ENCODE measurements at regions not wholly inside any gene's neighbourhood (a gene's known extent, or its start where the extent isn't known, plus 50 kb on each side); places are given as distances from the start of the nearest gene placed in this dataset.
"Not testable (repeated sequence)": the region's sequence is repeated elsewhere in the genome, so short reads cannot be mapped to it uniquely, and the experiment has no call there.

DNA sequence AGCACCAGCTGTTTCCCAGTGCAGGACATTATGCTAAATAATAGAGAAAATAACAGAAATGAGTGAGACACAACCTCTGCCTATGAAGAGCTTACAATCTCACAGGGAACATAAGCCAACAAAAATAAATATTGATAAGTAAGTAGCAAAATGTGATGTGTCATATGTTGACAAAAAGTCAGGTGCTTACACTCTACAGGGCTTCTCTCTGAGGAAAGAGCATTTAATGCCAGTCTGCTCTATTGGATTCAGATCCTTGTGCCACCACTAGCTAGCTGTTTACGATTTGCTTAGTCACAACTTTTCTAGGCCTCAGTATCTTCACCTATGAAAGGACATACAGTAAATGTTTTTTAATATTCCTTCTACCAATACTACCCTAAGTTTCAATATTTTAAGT, 500.9 kb upstream of the NAALADL2 start:
- TF ChIP-seq, protein P1, sequence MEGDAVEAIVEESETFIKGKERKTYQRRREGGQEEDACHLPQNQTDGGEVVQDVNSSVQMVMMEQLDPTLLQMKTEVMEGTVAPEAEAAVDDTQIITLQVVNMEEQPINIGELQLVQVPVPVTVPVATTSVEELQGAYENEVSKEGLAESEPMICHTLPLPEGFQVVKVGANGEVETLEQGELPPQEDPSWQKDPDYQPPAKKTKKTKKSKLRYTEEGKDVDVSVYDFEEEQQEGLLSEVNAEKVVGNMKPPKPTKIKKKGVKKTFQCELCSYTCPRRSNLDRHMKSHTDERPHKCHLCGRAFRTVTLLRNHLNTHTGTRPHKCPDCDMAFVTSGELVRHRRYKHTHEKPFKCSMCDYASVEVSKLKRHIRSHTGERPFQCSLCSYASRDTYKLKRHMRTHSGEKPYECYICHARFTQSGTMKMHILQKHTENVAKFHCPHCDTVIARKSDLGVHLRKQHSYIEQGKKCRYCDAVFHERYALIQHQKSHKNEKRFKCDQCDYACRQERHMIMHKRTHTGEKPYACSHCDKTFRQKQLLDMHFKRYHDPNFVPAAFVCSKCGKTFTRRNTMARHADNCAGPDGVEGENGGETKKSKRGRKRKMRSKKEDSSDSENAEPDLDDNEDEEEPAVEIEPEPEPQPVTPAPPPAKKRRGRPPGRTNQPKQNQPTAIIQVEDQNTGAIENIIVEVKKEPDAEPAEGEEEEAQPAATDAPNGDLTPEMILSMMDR (conservative IDR thresholded peaks at IDR 0.05), result no peak
- Mint-ChIP-seq H3K9me3 (no peaks in the 10 kb centered on the region), H3K27ac (no peak overlapping the region), H3K4me1 (ENCODE audit: unreplicated experiment) (peaks cover 5% of the 10 kb centered on the region), H3K36me3 (no peaks in the 10 kb centered on the region), H3K27me3 (no peaks in the 10 kb centered on the region), H3K4me3 (no peak overlapping the region)
- DNase-seq (ENCODE audit: extremely low spot score, unreplicated experiment), result no peak

DNA sequence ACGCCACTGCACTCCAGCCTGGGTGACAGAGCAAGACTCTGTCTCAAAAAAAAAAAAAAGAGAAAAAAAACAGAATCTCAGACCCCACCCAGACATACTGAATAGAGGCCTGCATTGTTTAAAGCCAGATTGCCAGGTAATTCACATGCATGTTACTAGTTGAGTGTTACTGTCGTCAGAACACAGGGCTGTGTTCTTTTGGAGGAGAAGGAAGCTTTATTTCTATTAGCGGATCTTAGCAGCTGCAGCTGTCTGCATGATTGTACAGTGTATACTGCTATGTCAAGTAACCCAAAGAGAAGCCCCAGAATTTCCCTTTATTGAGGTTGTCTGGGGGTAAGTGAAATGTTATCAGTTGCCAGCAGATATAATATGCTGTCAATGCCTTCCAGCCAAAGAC, 496.6 kb upstream of the NAALADL2 start:
- TF ChIP-seq, protein P1 (conservative IDR thresholded peaks at IDR 0.05), result no peak
- H3K4me3 Mint-ChIP-seq, result no peak overlapping the region
- no peaks in the 10 kb centered on the region for H3K9me3 Mint-ChIP-seq
- no peaks in the 10 kb centered on the region for H3K27me3 Mint-ChIP-seq
- no peak for DNase-seq (ENCODE audit: extremely low spot score, unreplicated experiment)
- no peak overlapping the region for H3K27ac Mint-ChIP-seq
- peaks cover 5% of the 10 kb centered on the region for H3K4me1 Mint-ChIP-seq (ENCODE audit: unreplicated experiment)
- no peaks in the 10 kb centered on the region for H3K36me3 Mint-ChIP-seq

DNA sequence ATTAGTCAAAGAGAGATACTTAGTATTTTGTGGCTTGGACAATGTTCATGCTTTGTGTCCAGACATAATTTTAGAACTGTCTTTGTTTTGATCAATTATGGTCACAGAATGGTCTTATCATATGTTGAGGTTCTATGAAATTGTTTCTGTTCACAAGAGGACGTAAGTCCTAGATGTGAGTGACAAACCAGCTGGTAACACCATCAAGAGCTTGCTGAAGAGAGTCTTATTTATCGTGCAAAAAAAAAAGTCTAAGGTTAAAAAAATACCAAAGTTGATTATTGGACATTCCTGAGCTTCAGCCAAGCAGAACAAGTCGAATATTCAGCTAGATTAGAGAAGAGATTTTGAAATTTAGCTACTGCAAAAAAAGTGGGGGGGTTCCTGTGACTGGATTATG, 495.9 kb upstream of the NAALADL2 start:
- no peak overlapping the region for H3K27ac Mint-ChIP-seq
- no peak overlapping the region for H3K4me3 Mint-ChIP-seq
- no peak for DNase-seq (ENCODE audit: extremely low spot score, unreplicated experiment)
- peaks cover 5% of the 10 kb centered on the region for H3K4me1 Mint-ChIP-seq (ENCODE audit: unreplicated experiment)
- H3K27me3 Mint-ChIP-seq, result no peaks in the 10 kb centered on the region
- TF ChIP-seq, protein P1 (conservative IDR thresholded peaks at IDR 0.05), result no peak
- H3K9me3 Mint-ChIP-seq, result no peaks in the 10 kb centered on the region
- no peaks in the 10 kb centered on the region for H3K36me3 Mint-ChIP-seq

DNA sequence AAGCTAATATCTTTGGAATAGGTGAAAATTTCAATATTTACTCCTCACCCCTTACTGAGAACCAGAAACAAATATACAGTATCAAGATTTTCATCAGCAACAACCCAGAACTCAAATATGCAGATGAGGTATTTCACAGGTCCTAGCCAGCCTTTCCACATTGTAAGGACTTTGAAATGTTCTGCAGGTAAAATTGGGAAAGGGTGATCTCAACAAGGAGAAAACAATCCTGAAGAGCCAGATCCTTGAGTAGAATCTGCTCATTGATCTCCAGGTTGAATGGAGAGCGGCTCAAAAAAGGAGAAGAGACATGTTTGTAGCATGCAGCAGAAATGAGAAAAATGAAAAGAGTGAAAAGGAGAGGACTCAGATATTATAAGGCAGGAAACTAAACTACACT, 493.3 kb upstream of the NAALADL2 start:
- Mint-ChIP-seq H3K27ac (no peak overlapping the region), H3K27me3 (no peaks in the 10 kb centered on the region), H3K9me3 (no peaks in the 10 kb centered on the region), H3K36me3 (no peaks in the 10 kb centered on the region), H3K4me3 (no peak overlapping the region), H3K4me1 (ENCODE audit: unreplicated experiment) (peaks cover 5% of the 10 kb centered on the region)
- no peak for DNase-seq (ENCODE audit: extremely low spot score, unreplicated experiment)
- TF ChIP-seq, protein P1 (conservative IDR thresholded peaks at IDR 0.05), result no peak

DNA sequence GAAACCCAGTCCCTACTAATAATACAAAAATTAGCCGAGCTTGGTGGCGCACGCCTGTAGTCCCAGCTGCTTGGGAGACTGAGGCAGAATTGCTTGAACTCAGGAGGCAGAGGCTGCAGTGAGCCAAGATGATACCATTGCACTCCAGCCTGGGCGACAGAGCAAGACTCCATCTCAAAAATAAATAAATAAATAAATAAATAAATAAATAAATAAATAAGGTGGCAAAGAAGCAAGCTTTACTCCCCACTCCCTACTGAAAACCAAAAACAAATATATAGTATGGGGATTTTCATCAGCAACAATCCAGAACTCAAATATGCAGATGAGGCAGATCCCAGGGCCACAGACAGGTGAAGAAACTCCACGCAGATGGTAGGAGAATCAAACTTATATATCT, 492.2 kb upstream of the NAALADL2 start:
- not testable (repeated sequence) for H3K27me3 Mint-ChIP-seq; H3K27ac Mint-ChIP-seq; H3K36me3 Mint-ChIP-seq; H3K4me1 Mint-ChIP-seq (ENCODE audit: unreplicated experiment); H3K4me3 Mint-ChIP-seq; DNase-seq (ENCODE audit: extremely low spot score, unreplicated experiment); H3K9me3 Mint-ChIP-seq

DNA sequence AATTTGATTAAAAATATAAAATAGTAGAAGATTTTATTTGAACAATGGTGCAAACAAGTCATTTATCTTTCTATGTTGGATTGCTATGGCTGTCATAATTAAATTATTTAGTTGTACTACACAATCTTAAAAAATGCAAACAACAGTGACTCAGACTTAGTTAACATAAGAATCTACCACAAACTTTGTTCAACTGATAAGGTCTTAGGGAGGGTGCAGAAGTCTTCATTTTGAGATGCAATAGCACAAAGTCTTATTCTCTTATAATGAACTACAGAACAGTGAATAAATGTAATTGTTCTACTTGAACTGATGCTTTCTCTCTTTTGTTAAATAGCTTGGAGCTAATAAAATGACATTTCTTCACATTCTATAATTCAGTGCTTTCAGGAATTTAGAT, 482.8 kb upstream of the NAALADL2 start:
- TF ChIP-seq, protein P1 (conservative IDR thresholded peaks at IDR 0.05), result no peak
- no peak overlapping the region for H3K4me3 Mint-ChIP-seq
- no peaks in the 10 kb centered on the region for H3K27me3 Mint-ChIP-seq
- no peaks in the 10 kb centered on the region for H3K9me3 Mint-ChIP-seq
- no peaks in the 10 kb centered on the region for H3K4me1 Mint-ChIP-seq (ENCODE audit: unreplicated experiment)
- no peaks in the 10 kb centered on the region for H3K36me3 Mint-ChIP-seq
- H3K27ac Mint-ChIP-seq, result no peak overlapping the region
- no peak for DNase-seq (ENCODE audit: extremely low spot score, unreplicated experiment)
